ENCODE measurements at regions not wholly inside any gene's neighbourhood (a gene's known extent, or its start where the extent isn't known, plus 50 kb on each side); places are given as distances from the start of the nearest gene placed in this dataset.

DNA sequence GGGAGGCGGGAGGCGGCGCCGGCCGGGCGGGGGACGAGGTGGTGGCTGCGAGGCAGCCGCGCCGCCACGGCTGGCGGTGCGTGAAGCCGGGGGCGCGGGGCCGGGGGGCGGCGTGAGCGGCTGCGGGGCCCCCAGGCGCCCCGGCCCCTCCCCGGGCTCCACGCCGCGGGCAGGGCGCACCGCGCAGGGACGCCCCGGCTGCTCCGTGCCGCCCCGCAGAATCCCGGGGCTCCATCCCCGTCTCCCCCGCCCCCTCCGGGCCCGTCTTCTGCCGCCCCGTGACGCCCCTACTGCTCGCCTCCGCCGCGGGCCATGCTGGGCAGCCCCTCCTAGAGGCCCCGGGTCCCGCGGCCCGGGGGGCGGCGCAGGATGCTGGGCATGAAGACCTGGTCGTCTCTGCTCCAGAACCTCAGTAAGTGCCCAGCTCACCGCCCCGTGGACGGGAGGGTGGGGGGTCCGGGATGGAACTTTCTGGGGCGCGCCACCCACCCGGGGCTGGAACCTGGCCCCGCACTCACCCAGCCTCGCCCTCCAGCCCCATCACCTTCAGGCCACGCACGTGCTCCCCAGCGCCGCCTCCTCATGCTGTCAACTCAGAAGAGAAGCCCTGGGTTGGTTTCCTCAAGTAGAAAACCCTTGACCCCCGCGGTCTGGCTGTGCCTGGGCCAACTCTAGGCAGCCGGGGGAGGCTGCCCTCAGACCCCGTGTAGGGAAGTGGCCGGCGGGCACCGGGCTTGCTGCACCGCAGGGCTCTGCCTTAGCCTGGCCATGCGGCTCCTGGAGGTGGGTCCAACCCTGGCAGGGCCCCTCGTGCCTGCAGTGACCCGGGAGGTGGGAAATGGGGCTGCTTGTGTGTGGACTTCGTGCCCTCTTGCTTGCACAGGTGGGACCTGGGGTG, 150.2 kb upstream of the GSE1 start:
- DNase-seq = no peak

DNA sequence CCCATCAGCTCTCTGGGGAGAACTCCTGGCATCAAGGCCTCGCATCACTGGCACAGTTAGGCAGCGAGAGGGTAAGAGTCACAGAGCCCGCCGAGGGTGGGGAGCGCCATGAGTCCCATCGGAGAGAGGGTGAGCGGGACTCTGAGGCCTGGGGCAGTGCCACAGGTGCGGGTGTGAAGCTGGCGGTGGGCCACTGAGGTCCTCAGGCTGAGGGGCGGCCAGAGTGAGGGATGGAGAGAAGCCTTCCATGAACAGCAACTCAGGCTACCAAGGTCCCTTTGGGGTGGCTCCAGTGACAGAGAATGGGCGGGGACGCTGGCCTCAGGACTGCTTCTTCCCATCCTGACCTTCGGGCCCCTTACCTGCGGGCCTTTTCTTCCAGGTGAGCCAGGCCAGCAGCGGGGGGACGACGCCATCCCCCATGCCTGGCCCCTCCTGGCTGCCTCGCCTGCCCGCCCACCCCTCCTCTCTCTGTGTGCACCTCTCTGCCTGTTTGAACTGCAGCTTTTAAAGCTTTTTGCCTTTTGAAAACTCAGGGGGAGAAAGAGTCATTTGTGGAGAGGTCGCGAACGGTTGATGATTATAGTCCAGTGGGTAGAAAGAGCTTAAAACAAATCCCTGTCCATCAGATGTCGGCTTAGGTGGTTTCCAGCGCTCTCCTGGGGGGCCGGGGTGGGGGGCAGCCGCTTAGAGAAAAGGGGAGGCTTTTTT, 149.3 kb upstream of the GSE1 start:
- DNase-seq = no peak

DNA sequence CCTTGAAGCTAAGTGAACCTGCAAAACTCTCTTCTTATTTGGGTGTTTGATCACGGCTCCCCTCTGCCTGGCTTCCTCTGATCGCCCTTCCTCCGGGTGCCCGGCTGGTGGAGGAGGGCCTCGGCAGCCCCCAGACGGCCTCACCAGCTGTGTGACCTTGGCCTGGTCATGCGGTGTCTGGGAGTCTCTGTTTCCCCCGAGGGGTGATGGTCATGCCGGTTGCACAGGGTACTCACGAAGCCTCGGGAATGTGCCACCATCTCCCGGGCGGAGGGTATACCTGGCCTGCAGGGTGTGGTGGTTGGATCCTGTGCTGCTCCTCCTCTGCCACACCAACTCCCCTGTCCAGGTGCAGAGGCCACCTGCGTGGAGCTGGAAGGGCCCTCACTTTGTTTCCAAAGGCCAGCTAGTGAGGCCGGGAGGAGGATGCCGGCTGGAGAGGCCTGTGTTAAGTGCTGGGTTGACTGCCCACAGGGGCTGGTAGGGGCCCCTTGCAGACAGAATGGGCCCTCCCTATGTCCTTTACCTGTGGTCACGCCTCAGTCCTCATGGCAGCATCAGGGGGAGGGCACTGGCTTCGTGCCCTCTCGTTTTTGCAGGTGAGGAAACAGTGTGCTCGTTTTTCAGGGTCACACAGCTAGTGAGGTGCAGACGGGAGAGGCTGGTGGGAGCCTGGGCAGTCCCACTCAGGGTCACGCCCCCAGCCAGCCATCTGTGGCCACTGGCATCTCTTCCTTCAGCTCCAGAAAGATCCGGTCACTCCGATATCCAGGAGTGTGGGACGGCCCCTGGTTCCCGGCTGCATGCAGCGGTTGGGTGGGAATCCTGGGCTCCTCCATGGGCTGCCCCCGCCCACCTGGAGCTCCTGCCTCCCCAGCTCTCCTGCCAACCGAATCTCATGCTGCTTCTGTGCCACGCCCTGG, 148.5 kb upstream of the GSE1 start:
- no peak for DNase-seq

DNA sequence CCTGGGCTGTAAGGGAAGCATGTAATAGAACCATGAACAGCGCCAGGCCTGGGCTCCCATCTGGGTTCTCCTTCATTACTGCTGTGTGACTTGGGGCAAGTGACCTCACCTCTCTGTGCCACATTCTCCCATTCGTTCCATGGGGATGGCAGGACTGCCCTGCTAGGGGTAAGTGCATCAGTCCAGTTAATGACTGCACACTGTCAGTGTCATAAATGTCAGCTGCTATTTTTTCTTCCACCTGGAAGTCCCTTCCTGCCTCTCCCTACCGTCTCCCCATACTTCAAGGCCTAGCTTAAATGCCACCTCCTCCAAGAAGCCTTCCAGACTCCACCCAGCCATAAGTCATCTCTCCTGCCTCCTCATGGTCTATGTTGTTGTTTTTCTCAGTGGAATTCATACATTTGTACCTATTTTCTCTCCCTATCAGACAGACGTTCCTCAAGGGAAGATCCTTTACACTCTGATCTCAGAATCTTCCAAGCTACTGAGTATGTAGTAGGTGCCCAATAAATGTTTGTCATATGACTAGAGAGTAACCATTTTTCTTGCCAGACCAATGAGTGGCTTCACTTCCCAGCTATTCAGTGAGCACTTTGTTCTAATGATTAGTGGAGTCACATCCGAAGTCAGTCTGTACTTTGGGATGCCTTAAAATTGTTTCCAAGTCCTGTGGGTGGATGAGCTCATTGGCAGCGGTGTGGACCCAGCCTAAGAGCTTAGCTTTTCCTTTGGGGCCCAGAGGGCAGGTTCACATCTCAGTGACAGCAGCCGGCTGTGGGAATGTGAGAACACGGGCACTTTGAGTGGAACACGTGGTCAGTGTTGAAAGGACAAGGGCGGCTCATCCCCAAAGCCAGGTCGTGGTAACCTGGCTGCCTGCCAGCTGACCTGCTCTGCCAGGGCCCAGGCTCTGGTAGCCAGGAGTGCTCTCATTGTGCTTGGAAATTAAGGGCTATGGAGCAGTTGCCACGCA, 147.5 kb upstream of the GSE1 start:
- no peak for DNase-seq

DNA sequence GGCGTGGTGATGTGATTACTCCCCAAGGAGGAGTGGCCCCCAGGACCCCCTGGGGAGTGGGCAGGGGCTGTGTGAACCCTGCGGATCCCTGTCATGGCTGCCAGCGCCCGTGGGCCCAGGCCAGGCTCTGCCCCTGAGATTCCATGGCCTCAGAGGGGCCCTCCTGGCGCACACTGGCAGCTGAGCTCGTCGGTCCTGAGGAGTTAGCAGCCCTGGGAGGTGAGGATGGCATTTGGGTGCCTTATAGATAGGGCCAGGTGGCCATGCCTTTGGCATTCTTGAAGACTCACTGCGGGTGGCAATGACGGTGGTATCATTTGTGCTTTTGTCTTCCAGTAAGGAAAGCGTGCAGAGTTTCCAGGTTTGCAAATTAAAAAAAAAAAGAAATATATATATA, 146.8 kb upstream of the GSE1 start:
- no peak for DNase-seq

DNA sequence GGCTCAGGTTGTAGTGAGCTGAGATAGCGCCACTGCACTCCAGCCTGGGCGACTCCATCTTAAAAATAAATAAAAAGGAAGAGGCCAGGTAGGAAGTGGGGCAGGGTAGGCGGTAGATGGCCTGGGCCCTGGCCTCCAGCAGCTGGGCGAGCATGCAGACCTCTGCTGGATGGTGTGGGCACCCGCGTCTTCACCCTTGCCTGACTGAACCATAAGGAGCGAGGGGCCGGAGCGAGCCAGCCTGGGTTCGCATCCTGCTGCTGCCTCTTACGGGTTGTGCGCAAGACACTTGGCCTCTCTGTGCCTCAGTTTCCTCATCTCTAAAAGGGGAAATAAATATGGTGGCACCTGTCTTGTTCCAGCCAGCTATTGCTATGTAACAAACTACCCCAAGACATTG, 146.1 kb upstream of the GSE1 start:
- DNase-seq = no peak

DNA sequence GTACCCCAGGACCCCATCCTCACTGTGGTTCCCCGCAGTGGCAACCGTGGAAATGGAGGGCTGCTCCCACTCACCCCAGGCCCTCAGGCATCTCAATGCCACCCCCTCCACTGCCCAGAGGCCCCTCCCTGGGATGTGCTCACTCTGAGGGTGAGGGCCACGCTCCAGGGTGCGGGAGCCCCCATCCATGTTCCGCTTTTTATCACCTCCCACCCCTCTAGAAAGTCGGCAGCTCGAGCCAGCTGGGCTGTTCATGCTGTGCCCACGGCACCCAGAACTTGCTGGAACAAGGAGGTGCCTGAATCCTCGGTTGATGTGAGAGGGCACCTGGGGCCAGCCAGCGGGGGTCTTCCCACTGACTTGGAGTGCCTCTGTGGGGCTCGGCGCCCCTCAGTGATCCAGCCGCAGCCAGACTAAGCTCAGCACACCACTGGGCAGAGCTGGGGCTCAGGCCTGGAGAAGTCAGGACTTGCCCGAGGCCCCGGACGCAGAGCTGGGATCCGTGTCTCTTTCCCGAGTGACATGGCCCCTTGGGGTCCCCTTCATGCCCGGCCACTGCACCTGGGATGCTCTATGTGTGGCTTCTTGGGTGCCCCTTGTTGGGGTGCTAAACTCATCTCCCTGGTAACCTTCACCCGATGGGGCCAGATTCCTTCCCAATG, 143.1 kb upstream of the GSE1 start:
- no peak for DNase-seq

DNA sequence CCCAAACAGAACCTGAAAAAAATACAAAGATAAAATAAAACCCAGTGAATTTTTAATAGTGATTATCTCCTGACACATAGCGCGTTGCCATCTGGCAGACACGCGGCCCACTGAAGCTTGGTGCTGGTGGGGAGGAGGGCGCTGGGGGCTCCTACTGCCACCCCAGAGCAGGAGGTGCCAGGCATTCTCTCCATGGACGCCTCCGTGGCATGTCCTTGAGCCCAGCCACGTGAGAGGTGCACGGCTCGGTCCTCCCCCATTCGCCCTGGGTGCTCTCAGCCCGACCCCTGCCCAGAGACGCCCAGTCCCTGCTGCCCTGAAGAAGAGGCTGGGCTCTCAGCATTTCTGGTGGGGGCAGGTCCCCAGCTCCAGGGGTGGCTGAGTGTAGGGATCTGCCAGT, 142.2 kb upstream of the GSE1 start:
- no peak for DNase-seq

DNA sequence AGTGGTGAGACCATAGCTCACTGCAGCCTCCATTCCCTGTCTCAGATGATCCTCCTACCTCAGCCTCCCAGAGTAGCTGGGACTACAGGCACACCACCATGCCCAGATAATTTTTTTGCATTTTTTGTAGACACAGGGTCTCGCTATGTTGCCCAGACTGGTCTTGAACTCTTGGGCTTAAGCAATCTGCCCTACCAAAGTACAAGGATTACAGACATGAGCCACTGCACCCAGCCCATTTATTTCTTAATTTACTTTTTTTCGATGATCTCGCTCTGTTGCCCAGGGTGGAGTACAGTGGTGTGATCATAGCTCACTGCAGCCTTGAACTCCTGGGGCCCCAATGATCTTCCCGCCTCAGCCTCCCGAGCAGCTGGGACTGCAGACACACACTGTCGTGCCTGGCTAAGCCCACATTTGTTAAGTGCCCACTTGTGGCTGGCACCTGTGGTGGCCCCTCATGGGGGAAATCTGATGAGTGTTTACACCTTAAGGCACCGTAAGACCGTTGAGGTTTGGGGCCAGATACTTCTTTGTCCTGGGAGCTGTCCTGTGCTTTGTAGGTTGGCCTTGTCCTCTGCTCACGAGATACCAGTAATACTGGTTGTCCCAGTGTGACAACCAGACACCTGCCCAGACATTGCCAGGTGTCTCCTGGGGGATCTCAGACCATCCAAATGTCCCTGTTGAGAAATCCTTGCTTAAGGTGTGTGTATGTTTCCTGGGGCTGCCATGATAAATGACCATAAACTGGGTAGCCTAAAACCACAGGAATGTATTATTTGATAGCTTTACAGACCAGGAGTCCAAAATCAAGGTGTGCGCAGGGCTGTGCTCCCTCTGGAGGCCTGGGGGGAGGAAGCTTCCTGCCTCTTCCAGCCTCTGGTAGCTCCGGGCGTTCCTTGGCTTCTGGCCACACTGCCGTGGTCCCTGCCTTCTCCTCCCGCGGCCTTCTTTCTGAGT, 141.4 kb upstream of the GSE1 start:
- no peak for DNase-seq

DNA sequence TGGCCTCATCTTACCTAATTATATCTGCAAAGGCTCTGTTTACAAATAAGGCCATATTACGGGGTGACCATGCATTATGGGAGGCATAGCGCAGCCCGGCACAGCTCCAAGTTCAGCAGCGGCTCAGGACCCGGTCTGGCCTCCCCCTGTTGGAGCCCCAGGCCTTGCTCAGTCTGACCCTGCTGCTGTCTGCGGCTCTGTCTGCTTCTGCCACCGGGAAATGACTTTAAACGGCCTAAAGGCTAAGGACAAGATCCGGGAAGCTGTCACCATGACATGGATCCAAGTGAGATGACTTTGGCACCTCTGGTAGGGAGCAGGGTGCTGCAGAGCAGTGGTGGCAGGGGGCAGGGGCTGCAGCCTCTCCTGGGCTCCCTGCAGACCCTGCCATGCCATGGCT, 140.6 kb upstream of the GSE1 start:
- DNase-seq = no peak

DNA sequence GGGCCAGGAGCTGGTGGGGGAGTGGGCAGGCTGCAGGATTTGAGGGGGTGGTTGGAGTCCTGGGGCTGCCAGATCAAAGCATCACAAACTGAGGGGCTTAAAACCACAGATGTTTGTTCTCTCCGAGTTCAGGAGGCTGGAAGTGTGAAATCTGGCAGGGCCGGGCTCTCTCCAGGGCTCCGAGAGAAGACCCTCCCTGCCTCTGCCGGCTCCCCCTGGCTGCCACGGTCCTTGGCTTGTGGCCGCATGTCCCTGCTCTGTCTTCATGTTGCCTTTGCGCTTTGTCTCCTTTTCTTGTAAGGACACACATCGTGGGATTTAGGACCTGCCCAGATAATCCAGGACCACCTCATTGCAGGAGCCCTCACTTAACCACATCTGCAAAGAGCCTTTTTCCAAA, 139.8 kb upstream of the GSE1 start:
- DNase-seq = no peak

DNA sequence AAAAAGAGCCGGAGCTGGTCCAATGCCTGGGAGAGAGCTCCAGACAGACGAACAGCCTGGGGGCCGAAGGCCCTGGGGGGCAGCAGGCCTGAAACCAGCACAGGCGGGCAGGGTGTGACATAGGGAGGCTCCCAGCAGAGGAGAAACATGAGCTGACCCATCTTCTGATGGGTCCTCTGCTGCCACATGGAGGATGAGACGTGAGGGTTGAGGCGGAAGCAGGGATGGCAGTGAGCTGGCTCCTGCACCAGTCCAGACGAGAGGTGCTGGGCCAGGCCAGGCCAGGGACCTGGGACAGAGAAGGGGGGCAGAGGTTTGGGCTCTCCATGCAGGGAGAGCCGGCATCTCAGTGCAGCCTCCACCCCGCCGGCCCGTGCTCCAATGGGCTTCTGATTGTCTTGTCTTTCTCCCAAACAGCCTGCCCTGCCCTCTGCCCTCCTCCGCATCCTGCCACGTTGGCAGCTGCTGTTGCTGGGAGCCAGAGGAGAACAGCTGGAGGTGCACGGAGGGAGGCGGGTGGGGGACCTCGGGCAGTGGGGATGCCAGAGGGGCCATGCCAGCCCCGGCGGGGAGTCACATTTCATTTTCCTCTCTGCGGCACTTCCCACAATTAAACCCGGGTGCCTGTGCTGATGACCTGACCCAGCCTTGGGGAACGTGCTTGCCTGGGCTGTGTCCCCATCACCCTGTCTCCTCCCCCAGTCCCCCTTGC, 139.1 kb upstream of the GSE1 start:
- no peak for DNase-seq

DNA sequence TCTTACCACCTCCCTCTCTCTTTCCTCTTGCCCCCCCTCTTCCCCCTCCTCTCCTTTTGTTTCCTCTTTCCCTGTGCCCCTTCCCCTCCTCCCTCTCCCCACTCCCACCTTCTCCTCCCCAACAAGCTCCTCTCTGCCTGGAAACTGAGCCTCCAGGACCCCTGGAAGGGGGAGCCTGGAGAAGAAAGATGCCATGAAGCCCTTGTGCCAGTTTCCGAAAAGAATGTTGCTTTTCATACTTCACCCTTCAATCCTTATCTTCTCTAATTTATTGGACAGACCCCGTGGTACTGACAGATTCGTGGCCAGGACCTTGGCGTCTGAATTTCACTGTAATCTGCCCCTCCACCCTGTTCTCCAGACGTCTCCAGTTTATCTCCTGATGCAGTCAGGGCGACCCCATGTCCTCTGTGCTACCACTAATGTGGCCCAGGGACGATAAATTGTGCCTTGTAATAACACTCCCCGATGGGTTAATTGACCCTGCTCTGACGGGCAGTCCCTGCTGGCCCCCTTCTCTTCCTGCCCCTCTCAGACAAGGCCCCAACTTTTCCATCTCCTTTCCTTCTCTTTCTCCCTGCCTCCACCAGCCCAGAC, 138.4 kb upstream of the GSE1 start:
- DNase-seq = no peak

DNA sequence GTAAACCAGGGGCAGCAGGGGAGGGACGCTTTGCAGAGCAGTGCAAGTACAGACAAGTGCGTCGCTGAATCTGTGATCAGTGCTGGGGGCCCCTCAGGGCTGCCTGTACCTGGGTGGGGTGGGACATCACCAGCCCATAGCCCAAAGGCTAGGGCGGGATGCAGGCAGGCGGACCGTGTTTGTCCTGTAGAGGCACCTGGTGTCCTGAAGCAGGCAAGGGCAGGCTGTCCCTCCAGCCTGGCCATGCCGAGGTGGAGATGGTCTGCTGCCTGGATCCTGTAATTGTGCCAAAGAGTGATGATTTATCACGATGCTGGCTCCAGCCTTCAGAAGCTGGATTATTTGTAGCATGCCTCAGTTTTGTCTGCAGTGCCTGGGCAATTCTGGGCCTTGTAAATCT, 137.9 kb upstream of the GSE1 start:
- no peak for DNase-seq

DNA sequence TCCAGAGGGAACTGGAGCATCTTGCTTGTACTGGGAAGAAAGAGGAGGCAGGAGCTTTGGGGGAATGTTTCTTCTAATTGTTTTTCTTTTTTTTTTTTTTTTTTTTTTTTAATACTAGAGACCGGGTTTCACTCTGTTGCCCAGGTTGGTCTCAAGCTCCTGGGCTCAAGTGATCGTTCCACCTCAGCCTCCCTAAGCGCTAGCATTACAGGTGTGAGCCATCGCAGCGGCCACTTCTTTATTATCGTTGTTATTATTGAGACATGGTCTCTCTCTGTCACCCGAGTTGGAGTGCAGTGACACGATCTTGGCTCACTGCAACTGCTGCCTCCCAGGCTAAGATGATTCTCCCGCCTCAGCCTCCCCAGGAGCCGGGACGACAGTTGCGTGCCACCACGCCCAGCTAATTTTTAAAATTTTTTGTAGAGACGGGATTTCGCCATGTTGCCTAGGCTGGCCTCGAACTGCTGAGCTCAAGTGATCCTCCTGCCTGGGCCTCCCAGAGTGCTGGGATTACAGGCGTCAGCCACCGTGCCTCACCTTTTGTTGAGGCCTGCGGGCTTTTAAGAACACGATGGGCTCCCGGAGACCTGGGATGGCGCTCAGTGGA, 137.3 kb upstream of the GSE1 start:
- no peak for DNase-seq

DNA sequence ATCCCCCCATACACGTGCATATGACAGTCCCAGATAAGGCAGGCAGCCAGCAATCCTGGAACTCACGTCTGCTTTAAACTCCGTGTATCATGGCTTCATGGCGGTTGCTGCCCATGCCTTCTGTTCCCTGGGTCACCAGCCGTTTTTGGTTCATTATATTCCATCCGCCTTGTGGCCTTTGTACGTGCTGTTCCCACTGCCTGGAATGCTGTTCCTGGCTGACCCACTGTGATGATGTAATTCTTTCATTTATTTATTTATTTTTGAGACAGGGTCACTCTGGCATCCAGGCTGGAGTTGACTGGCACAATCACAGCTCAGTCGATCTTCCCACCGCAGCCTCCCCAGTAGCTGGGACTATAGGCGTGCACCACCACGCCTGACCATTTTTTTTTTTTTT, 136.7 kb upstream of the GSE1 start:
- DNase-seq = no peak

DNA sequence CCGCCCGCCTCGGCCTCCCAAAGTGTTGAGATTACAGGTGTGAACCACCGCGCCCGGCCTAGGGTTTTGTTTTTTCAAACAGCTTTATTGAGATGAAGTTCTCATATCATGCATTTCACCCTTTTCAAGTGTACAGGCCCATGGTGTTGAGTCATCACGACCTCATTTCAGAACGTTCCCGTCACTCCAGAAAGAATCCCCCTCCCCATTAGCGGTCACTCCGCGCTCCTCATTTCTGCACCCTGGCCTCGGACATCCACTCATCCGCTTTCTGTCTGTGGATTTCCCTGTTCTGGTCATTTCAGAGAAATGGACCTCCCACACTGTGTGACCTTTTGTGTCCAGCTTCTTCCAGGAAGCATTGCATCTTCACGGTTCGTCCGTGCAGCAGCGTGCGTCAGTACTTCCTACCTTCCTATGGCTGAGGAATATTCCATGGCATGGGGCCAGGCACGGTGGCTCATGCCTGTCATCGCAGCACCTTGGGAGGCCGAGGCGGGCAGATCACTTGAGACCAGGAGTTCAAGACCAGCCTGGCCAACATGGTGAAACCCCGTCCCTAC, 135.2 kb upstream of the GSE1 start:
- DNase-seq = no peak

DNA sequence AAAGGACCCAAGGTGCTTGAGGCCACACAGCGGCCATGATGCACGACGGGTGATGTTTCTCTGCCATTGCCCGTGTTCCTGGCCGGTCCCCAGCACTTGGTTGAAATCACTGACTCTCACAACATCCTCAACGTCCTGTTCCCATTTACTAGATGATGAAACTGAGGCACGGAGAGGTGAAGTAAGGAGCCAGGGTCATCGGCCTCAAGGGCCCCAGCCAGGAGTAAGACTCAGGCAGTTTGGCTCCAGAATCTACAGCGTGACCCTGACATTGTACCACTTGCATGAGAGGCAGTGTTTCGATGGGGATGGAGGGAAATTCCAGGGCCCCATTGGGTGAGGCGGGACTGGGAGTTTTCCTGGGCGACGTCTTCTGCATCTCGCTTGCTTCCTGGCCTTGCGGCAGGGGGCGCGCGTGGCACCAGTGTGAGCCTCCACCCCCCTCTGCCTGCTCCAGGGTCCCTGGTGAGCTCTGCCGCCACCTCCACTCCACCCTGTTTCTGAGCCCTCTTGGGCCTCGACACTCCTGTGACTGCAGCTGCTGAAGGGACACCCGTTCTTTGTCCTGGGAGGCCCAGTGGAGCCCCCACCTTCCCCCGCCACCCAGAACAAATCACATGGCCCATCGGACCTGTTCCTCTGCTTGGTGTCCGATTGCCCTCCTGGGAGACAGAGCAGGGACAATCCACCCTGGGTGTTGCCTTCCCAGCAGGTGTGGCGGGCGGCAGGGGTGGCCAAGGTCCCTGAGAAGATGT, 133.0 kb upstream of the GSE1 start:
- DNase-seq = peak in 1 of 2 donors; percentile 71
